HL-60 (cell line): ENCODE measurements at regions not wholly inside any gene's neighbourhood (a gene's known extent, or its start where the extent isn't known, plus 50 kb on each side); places are given as distances from the start of the nearest gene placed in this dataset.

Experiments
- DNase-seq, 2 experiments: peaks; one replicate each; pipeline ENCODE4 v3.0.0-alpha.2; 2010 to 2020; ENCODE audit warnings: low read depth in 1 of 2, low spot score in 1 of 2
- H3K27ac ChIP-seq: fragments of 250-450 bp; sonication (Bioruptor Pico); replicated peaks from 2 replicates; pipeline ENCODE4 v1.5.1; 2020; ENCODE audit warnings: mild to moderate bottlenecking, moderate library complexity
- H3K27me3 ChIP-seq: fragments of 250-450 bp; sonication (Bioruptor Pico); 2 replicates; pipeline ENCODE4 v1.5.1; 2021; ENCODE audit warnings: mild to moderate bottlenecking, moderate library complexity; ENCODE audit not compliant: insufficient read depth, poor library complexity, severe bottlenecking
- H3K4me3 ChIP-seq: replicated peaks from 2 replicates; pipeline ENCODE4 v1.5.1; 2011; ENCODE audit warnings: mild to moderate bottlenecking, control low read depth, low read length; ENCODE audit not compliant: insufficient read depth
- CTCF ChIP-seq: IDR thresholded peaks from one replicate; pipeline ENCODE4 v1.5.1; 2011; ENCODE audit warnings: low read length, control low read depth, inconsistent platforms; ENCODE audit not compliant: insufficient read depth
- GABPA ChIP-seq: IDR thresholded peaks from 2 replicates; pipeline ENCODE4 v1.6.1; 2012; ENCODE audit warnings: low read depth
- POLR2AphosphoS5 ChIP-seq: IDR thresholded peaks from 2 replicates; pipeline ENCODE4 v1.6.1; 2012; ENCODE audit warnings: low read depth
- REST ChIP-seq: IDR thresholded peaks from 2 replicates; pipeline ENCODE4 v1.6.1; 2012; ENCODE audit warnings: low read depth; ENCODE audit not compliant: insufficient replicate concordance
- SPI1 ChIP-seq: IDR thresholded peaks from 2 replicates; pipeline ENCODE4 v1.6.1; 2012; ENCODE audit warnings: low read depth, mild to moderate bottlenecking, borderline replicate concordance

GRCh38 chr12:72738811-72739210 lies 466.6 kb downstream of the TRHDE start:
- no peaks in the 10 kb centered on the region for H3K27me3 ChIP-seq
- no peak overlapping the region for H3K27ac ChIP-seq
- TF ChIP-seq SPI1 = no peak
- TF ChIP-seq POLR2AphosphoS5 = no peak
- no peak for TF ChIP-seq REST
- no peak for TF ChIP-seq GABPA
- no peak for TF ChIP-seq CTCF
- H3K4me3 ChIP-seq = no peak overlapping the region
- DNase-seq = no peak

- TF ChIP-seq REST (no peak), POLR2AphosphoS5 (no peak), CTCF (no peak), GABPA (no peak), SPI1 (no peak)
- H3K27ac ChIP-seq = no peak overlapping the region
- DNase-seq = no peak
- no peaks in the 10 kb centered on the region for H3K27me3 ChIP-seq
- no peak overlapping the region for H3K4me3 ChIP-seq
Observed at GRCh38 chr12:72740064-72740463, 467.9 kb downstream of the TRHDE start.

- TF ChIP-seq GABPA (no peak), SPI1 (no peak), REST (no peak), CTCF (no peak), POLR2AphosphoS5 (no peak)
- Histone ChIP-seq H3K27ac (no peak overlapping the region), H3K4me3 (no peak overlapping the region), H3K27me3 (no peaks in the 10 kb centered on the region)
- no peak for DNase-seq
Observed at GRCh38 chr12:72742568-72742967, 470.4 kb downstream of the TRHDE start.
